GM12878 (cell line): ENCODE measurements at regions not wholly inside any gene's neighbourhood (a gene's known extent, or its start where the extent isn't known, plus 50 kb on each side); places are given as distances from the start of the nearest gene placed in this dataset.

Experiments used
- ATAC-seq: fragments of 200-7000 bp; cut with Tn5 transposase; 3 replicates; pipeline ENCODE4 v1.9.1; 2020; ENCODE audit warnings: mild to moderate bottlenecking, moderate library complexity
- BruUV-seq: library from RNA; stranded (reverse); fragments of 400-500 nt; replicated peaks from 2 replicates; lab custom pipeline; 2021; lab: Mats Ljungman, UMichigan
- CTCF ChIA-PET: fragments of 300-600 bp; sonication (Branson Sonifier 250); formaldehyde crosslinking; extraction: SDS; loops from one replicate; lab custom pipeline; 2021; ENCODE audit warnings: inconsistent platforms; lab: Yijun Ruan, JAX
- POLR2A ChIA-PET: fragments of 350-600 bp; formaldehyde crosslinking; extraction: SDS; loops from one replicate; lab custom pipeline; 2021; ENCODE audit warnings: inconsistent platforms; lab: Charles Lee
- RAD21 ChIA-PET: fragments of 300-600 bp; sonication (Branson Sonifier 250); formaldehyde crosslinking; loops from one replicate; lab custom pipeline; 2023; ENCODE audit warnings: antibody characterized with exemption; ENCODE audit not compliant: unreplicated experiment; lab: Charles Lee
- SMC1A ChIA-PET: fragments of 300-600 bp; sonication (Branson Sonifier 250); formaldehyde crosslinking; loops from one replicate; lab custom pipeline; 2023; ENCODE audit not compliant: unreplicated experiment, uncharacterized antibody; lab: Charles Lee
- DNase-seq: peaks from one replicate; pipeline ENCODE4 v3.0.0-alpha.2; 2011; ENCODE audit warnings: low read depth, low spot score
- FAIRE-seq: peaks from 3 replicates; lab custom pipeline; 2011; peaks lifted over from hg19 to GRCh38; lab: Jason Lieb, UNC
- H2AFZ ChIP-seq: 2 replicates; pipeline ENCODE4 v1.6.0; 2011; ENCODE audit warnings: low read depth, low read length, control low read depth; ENCODE audit not compliant: control insufficient read depth
- H3K27ac ChIP-seq: 2 replicates; pipeline ENCODE4 v1.5.1; 2011; ENCODE audit warnings: control low read depth; ENCODE audit not compliant: control insufficient read depth, insufficient read depth
- H3K27me3 ChIP-seq, 2 experiments: replicated peaks in 1 of 2; 2 replicates each; pipeline versions ENCODE4 v1.6.0 to v1.6.1; 2011; ENCODE audit warnings: low read length in 1 of 2; ENCODE audit not compliant: control insufficient read depth in 2 of 2, insufficient read depth in 2 of 2
- H3K36me3 ChIP-seq, 2 experiments: 2 replicates each; pipeline ENCODE4 v1.5.1; 2011; ENCODE audit warnings: low read length in 1 of 2; ENCODE audit not compliant: control insufficient read depth in 2 of 2, insufficient read depth in 2 of 2
- H3K4me1 ChIP-seq: 2 replicates; pipeline ENCODE4 v1.6.1; 2011; ENCODE audit warnings: mild to moderate bottlenecking, low read length, moderate library complexity, mixed read lengths; ENCODE audit not compliant: control insufficient read depth, insufficient read depth
- H3K4me2 ChIP-seq: 2 replicates; pipeline ENCODE4 v1.6.0; 2011; ENCODE audit warnings: control low read depth; ENCODE audit not compliant: control insufficient read depth, insufficient read depth
- H3K4me3 ChIP-seq: fragments of 200-600 bp; sonication (generic); 2 replicates; pipeline ENCODE4 v1.5.1; 2016
- H3K79me2 ChIP-seq: 2 replicates; pipeline ENCODE4 v1.6.0; 2011; ENCODE audit warnings: low read length; ENCODE audit not compliant: control insufficient read depth, insufficient read depth
- H3K9ac ChIP-seq: 2 replicates; pipeline ENCODE4 v1.8.0; 2011; ENCODE audit warnings: low read length, control low read depth, mixed read lengths; ENCODE audit not compliant: control insufficient read depth, insufficient read depth
- H3K9me3 ChIP-seq: replicated peaks from 3 replicates; pipeline ENCODE4 v1.5.1; 2011; ENCODE audit warnings: mild to moderate bottlenecking, low read length; ENCODE audit not compliant: control insufficient read depth, insufficient read depth
- H4K20me1 ChIP-seq: 2 replicates; pipeline ENCODE4 v1.6.0; 2011; ENCODE audit not compliant: control insufficient read depth, insufficient read depth
- BMI1 ChIP-seq: fragments of 450-650 bp; IDR thresholded peaks from 2 replicates; pipeline ENCODE4 v1.6.1; 2016; ENCODE audit warnings: mild to moderate bottlenecking, moderate library complexity, borderline replicate concordance
- E2F8 ChIP-seq: fragments of 450-650 bp; IDR thresholded peaks from 2 replicates; pipeline ENCODE4 v1.6.1; 2018; ENCODE audit warnings: mild to moderate bottlenecking, low read depth, moderate library complexity; ENCODE audit not compliant: partially characterized antibody
- MTA3 ChIP-seq: IDR thresholded peaks from 2 replicates; pipeline ENCODE4 v1.6.1; 2012; ENCODE audit warnings: low read length, inconsistent platforms, borderline replicate concordance
- YY1 ChIP-seq: IDR thresholded peaks from 2 replicates; pipeline ENCODE4 v1.6.1; 2011; ENCODE audit warnings: low read depth, mild to moderate bottlenecking, low read length
- ZZZ3 ChIP-seq: IDR thresholded peaks from 2 replicates; pipeline ENCODE4 v1.6.1; 2011; ENCODE audit warnings: low read depth; ENCODE audit not compliant: control insufficient read depth, insufficient read length
- WGBS: methylation state at CpG from one replicate; pipeline ENCODE4 v1.1.6; 2016; ENCODE audit warnings: low lambda C conversion rate; ENCODE audit not compliant: insufficient replicate concordance, insufficient coverage; ENCODE audit errors: missing lambda C conversion rate; 5-methylcytosine and 5-hydroxymethylcytosine counted together
- in situ Hi-C: fragments of 300-500 bp; cut with MboI; formaldehyde crosslinking; loops from 9 replicates; pipeline ENCODE4 v1.14.3; 2018; ENCODE audit warnings: mixed read lengths
- intact Hi-C: fragments of 100-400 bp; cut with micrococcal nuclease; formaldehyde crosslinking; loops from one replicate; pipeline ENCODE4 v1.14.2; 2022; ENCODE audit not compliant: unreplicated experiment

GRCh38 chr12:73321319-73321718 lies 1049.1 kb downstream of the TRHDE start:
- no peak overlapping the region for H3K4me2 ChIP-seq
- in situ Hi-C loops (no loop called here), intact Hi-C loops (no loop called here)
- CTCF ChIA-PET = no interaction called here
- H3K4me3 ChIP-seq = no peak overlapping the region
- H3K27ac ChIP-seq = no peak overlapping the region
- FAIRE-seq = no peak
- WGBS = 0% methylated on average over 1 of the region's 1 CpG
- BruUV-seq = no TSS peak
- no peak for ATAC-seq
- RAD21 ChIA-PET = no interaction called here
- H4K20me1 ChIP-seq = no peaks in the 10 kb centered on the region
- H3K9ac ChIP-seq = no peak overlapping the region
- no peaks in the 10 kb centered on the region for H3K4me1 ChIP-seq
- POLR2A ChIA-PET = no interaction called here
- H3K27me3 ChIP-seq = no peaks in the 10 kb centered on the region
- no peaks in the 10 kb centered on the region for H3K79me2 ChIP-seq
- SMC1A ChIA-PET = no interaction called here
- no peak for DNase-seq
- no peak overlapping the region for H2AFZ ChIP-seq
- no peak for TF ChIP-seq BMI1
- TF ChIP-seq E2F8 = no peak
- H3K36me3 ChIP-seq = no peaks in the 10 kb centered on the region
- no peaks in the 10 kb centered on the region for H3K9me3 ChIP-seq

DNA sequence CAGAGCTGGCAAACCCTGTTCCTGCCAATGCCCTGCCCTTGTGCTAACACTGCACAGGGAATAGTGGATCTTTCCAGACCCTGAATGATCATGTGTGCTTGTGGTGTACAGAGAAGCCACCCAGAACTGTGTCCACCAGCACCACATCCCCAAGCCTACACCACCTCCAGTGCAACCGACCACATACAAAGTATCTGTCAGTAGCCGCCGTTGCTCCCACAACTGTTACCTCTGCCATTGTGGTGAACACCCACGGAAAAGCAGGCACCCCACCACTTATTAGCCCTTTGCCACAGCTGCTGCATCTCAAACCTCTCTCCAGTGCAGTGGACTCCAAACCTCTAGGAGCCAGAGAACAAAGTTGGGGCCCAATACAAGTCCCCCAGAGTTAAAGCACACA lies 1049.6 kb downstream of the TRHDE start:
- H4K20me1 ChIP-seq = no peaks in the 10 kb centered on the region
- no peak overlapping the region for H3K27ac ChIP-seq
- H3K36me3 ChIP-seq = no peaks in the 10 kb centered on the region
- H3K9me3 ChIP-seq = no peaks in the 10 kb centered on the region
- ChIA-PET RAD21 (no interaction called here), SMC1A (no interaction called here), CTCF (no interaction called here), POLR2A (no interaction called here)
- H3K27me3 ChIP-seq = no peaks in the 10 kb centered on the region
- no peak overlapping the region for H3K4me3 ChIP-seq
- DNase-seq (no peak), FAIRE-seq (no peak), ATAC-seq (no peak)
- no peak overlapping the region for H3K4me2 ChIP-seq
- no peaks in the 10 kb centered on the region for H3K4me1 ChIP-seq
- no peak overlapping the region for H2AFZ ChIP-seq
- intact Hi-C loops = no loop called here
- in situ Hi-C loops = no loop called here
- BruUV-seq = no TSS peak
- no peak overlapping the region for H3K9ac ChIP-seq
- no peaks in the 10 kb centered on the region for H3K79me2 ChIP-seq
- WGBS = 25% methylated on average over 4 of the region's 4 CpGs
- no peak for TF ChIP-seq MTA3
- TF ChIP-seq ZZZ3 = no peak
- TF ChIP-seq YY1 = no peak
- TF ChIP-seq, all 136 proteins: peak for 0
